ENCODE measurements at regions not wholly inside any gene's neighbourhood (a gene's known extent, or its start where the extent isn't known, plus 50 kb on each side); places are given as distances from the start of the nearest gene placed in this dataset.

- Mint-ChIP-seq H3K9me3 (no peaks in the 10 kb centered on the region), H3K27ac (no peak overlapping the region), H3K36me3 (no peaks in the 10 kb centered on the region)
- ATAC-seq (no peak), DNase-seq (ENCODE audit: low spot score in 2 of 2) (no peak)
These were observed 53.4 kb downstream of the GAS1 start for GRCh38 chr9:86893811-86894490.

- ATAC-seq (no peak), DNase-seq (ENCODE audit: low spot score in 2 of 2) (no peak)
- Mint-ChIP-seq H3K9me3 (no peaks in the 10 kb centered on the region), H3K27ac (no peak overlapping the region), H3K36me3 (no peaks in the 10 kb centered on the region)
These were observed 54.7 kb downstream of the GAS1 start for GRCh38 chr9:86892576-86892975.

DNA sequence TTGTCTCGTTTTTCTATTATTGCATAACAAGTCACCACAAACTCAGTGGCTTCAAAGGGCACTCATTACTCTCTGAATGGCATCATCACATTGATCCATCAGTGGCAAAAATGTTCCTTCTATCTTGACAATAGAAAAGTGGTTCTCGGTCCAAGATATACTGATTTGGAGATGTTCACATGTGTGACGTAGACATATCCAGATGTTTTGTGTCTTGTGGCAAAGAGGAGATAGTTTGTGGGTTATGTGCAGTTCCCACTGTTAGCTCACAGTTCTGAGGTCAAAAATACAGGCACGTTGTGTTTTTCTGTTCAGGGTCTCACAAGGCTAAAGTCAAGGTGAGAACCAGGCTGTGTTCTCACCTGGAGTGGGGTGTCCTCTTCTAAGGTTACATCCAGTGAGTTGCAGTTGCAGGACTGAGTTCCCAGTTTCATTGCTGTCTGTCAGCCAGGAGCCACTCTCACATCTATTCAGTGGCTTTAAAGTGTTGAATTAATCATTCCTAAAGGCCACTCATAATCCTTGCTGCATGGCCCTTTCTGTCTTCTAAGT, 55.3 kb downstream of the GAS1 start:
- no peaks in the 10 kb centered on the region for H3K9me3 Mint-ChIP-seq
- no peak overlapping the region for H3K27ac Mint-ChIP-seq
- H3K36me3 Mint-ChIP-seq = no peaks in the 10 kb centered on the region
- no peak for DNase-seq (ENCODE audit: low spot score in 2 of 2)
- ATAC-seq = no peak

GRCh38 chr9:86891091-86891490, 56.2 kb downstream of the GAS1 start:
- ATAC-seq (no peak), DNase-seq (ENCODE audit: low spot score in 2 of 2) (no peak)
- Mint-ChIP-seq H3K9me3 (no peaks in the 10 kb centered on the region), H3K27ac (no peak overlapping the region), H3K36me3 (no peaks in the 10 kb centered on the region)

DNA sequence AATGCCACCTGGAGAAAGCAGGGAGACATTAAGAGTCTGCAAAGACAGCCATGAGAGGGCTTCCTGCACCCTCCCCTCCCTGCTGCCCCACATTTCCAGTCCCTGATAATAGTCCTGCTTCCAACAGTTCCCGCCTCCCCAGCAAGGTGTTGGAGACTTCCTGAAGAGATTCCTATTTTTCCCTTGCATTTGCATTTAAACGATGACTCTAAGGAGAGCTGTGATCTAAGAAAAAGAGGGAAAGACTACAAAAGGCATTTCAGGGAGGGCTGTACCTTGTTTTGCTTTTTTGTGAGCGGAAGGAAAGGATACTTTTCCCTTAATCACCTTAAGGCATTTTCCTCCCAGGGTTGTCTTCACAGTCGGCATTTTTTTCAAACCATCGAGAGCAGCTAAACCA, 62.1 kb downstream of the GAS1 start:
- Mint-ChIP-seq H3K9me3 (no peaks in the 10 kb centered on the region), H3K36me3 (no peaks in the 10 kb centered on the region), H3K27ac (no peak overlapping the region)
- DNase-seq (ENCODE audit: low spot score in 2 of 2) (no peak), ATAC-seq (no peak)

DNA sequence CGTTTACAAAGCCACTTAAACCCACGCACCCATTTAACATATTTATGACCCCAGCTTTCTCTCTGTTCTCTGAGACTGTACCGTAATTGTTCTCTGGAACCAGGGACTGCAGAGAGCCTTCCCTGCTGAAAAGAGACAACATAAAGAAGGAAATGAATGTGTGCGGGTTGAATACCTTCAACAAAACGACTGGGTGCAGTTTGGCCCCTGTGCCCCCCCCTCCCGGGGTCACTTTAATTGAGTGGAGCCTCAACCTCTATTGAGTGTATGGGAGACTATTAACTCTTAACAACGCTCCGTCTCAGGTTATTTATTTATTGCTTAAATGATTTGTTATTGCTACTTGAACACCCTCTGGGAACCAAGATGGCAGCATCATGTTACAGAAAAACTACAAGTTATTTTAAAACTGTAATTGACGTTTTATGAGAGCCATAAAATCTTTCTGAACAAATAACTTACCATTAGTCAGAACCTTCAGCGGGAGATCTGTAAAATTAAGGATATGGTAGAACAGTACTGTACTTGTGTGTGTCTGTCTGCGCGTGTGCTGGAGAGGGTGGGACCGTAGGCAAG, 70.6 kb downstream of the GAS1 start:
- no peaks in the 10 kb centered on the region for H3K9me3 Mint-ChIP-seq
- no peaks in the 10 kb centered on the region for H3K36me3 Mint-ChIP-seq
- DNase-seq (ENCODE audit: low spot score in 2 of 2) (no peak), ATAC-seq (no peak)
- no peak overlapping the region for H3K27ac Mint-ChIP-seq

DNA sequence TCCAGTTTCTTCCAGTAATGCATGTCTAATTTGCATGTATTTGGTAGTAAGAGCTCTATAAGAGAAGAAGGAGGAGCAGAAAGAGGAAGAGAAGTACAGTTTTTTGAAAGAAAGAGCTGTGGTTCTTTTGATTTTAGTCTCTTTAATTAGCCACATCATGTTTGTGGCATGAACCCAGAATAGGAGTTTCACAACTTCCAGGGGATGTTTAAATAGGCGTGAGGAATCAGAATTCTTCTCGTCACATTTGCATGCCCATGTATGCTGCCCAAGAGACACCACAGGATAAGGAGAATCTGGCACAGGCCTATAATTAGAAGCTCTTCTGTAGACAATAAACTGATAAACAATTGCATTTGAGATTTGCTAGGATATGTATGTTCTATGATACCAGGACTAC, 78.7 kb downstream of the GAS1 start:
- no peaks in the 10 kb centered on the region for H3K36me3 Mint-ChIP-seq
- ATAC-seq (no peak), DNase-seq (ENCODE audit: low spot score in 2 of 2) (no peak)
- no peak overlapping the region for H3K27ac Mint-ChIP-seq
- no peaks in the 10 kb centered on the region for H3K9me3 Mint-ChIP-seq

GRCh38 chr9:86867804-86868313, 79.4 kb downstream of the GAS1 start:
- H3K9me3 Mint-ChIP-seq = no peaks in the 10 kb centered on the region
- DNase-seq (ENCODE audit: low spot score in 2 of 2) (no peak), ATAC-seq (no peak)
- no peaks in the 10 kb centered on the region for H3K36me3 Mint-ChIP-seq
- H3K27ac Mint-ChIP-seq = no peak overlapping the region

DNA sequence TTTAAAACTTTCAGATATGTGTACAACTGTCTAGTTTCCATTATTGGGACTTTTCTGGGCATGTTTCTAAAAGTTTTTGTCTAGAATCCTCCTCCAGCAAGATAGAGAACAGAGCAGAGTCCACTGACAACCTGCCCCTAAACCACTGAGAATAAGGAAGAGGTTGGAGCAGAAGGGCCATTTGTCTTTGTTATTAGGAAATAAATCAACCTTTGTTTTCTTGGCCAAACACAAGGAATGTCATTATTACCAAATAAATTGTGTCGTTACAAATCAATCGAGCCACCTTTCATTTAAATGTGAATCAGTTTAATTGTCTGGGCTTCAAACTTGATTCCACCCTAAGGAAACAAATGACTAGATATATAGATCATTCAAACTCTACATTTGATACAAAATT, 81.4 kb downstream of the GAS1 start:
- Mint-ChIP-seq H3K27ac (no peak overlapping the region), H3K36me3 (no peaks in the 10 kb centered on the region), H3K9me3 (no peaks in the 10 kb centered on the region)
- DNase-seq (ENCODE audit: low spot score in 2 of 2) (no peak), ATAC-seq (no peak)

DNA sequence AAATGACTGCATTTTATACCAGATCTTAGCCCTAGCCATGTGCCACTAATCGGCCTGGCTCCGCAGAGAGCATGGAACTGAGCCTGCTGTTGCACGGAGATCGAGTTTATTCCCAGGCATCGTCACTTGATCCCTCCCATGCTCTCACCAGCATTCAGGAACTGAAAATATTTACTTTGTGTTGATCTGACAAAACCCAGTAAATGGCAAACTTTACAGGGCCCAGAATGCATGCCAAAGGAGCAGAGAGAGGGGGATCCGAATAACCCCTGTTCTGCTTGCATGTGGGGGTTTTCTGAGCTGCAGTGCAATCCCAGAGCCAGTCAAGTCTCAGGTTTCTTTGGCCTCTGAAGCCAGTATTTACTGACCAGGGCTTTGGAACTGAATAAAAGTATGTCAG, 87.3 kb downstream of the GAS1 start:
- Mint-ChIP-seq H3K27ac (no peak overlapping the region), H3K36me3 (no peaks in the 10 kb centered on the region), H3K9me3 (no peaks in the 10 kb centered on the region)
- ATAC-seq (no peak), DNase-seq (ENCODE audit: low spot score in 2 of 2) (no peak)

DNA sequence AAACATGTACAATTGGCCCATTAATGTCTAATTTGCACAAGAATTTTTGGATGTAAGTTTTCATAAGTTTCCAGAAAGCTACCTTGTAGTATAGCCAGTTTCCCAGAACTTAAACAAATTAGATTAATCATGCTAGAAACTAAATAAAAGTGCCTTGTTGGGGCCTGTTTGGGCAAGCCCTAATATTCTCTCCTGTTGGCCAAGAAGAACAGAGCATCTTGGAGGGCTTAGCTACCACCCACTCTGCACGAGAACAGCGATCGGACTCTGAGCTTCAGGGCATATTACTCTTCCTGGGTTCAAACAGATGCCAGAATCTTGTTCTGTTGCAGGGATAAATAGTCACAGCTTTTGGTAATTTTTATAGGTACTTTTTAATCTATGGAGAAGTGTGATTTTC, 88.2 kb downstream of the GAS1 start:
- H3K9me3 Mint-ChIP-seq = no peaks in the 10 kb centered on the region
- no peak for ATAC-seq
- DNase-seq (ENCODE audit: low spot score in 2 of 2) = no peak
- no peak overlapping the region for H3K27ac Mint-ChIP-seq
- H3K36me3 Mint-ChIP-seq = no peaks in the 10 kb centered on the region

DNA sequence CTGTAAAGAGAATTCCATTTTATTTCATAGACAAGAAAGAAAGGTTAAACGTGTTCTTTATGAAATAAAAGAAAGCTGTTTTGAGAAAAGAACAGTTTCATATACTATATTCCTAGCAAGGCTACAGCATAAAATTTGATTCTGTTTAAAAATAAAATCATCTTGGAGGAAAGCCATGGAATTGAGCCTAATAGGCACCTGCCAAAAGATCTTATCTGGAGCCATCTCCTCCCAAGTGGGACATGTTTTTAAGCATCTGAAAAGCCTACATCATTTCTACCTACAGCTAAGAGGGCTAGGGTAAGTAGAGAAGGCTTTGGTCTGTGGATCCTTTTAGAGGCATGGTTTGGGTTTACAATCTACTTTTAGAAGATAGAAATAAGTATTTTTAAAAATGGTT, 89.3 kb downstream of the GAS1 start:
- H3K9me3 Mint-ChIP-seq = no peaks in the 10 kb centered on the region
- no peaks in the 10 kb centered on the region for H3K36me3 Mint-ChIP-seq
- no peak for ATAC-seq
- no peak overlapping the region for H3K27ac Mint-ChIP-seq
- no peak for DNase-seq (ENCODE audit: low spot score in 2 of 2)

- H3K27ac Mint-ChIP-seq = no peak overlapping the region
- DNase-seq (ENCODE audit: low spot score in 2 of 2) (no peak), ATAC-seq (no peak)
- H3K36me3 Mint-ChIP-seq = peaks cover 0 to 5% of the 10 kb centered on the region in 2 donors
- peaks cover 8% of the 10 kb centered on the region in 2 donors for H3K9me3 Mint-ChIP-seq
These were observed 91.0 kb downstream of the GAS1 start for GRCh38 chr9:86856259-86856658.

- Mint-ChIP-seq H3K9me3 (peaks cover 8% of the 10 kb centered on the region in 2 donors), H3K36me3 (peaks cover 0 to 11% of the 10 kb centered on the region in 2 donors), H3K27ac (no peak overlapping the region)
- no peak for DNase-seq (ENCODE audit: low spot score in 2 of 2)
- ATAC-seq = no peak
These were observed 92.3 kb downstream of the GAS1 start for GRCh38 chr9:86854898-86855523.

GRCh38 chr9:86846656-86847055, 100.7 kb downstream of the GAS1 start:
- Mint-ChIP-seq H3K9me3 (peaks cover under 1 to 4% of the 10 kb centered on the region in 2 donors), H3K27ac (no peak overlapping the region), H3K36me3 (peaks cover 0 to 6% of the 10 kb centered on the region in 2 donors)
- no peak for DNase-seq (ENCODE audit: low spot score in 2 of 2)
- no peak for ATAC-seq

- no peak overlapping the region for H3K27ac Mint-ChIP-seq
- DNase-seq (ENCODE audit: low spot score in 2 of 2) = no peak
- no peaks in the 10 kb centered on the region for H3K36me3 Mint-ChIP-seq
- no peak for ATAC-seq
- H3K9me3 Mint-ChIP-seq = no peaks in the 10 kb centered on the region
These were observed 104.1 kb downstream of the GAS1 start for GRCh38 chr9:86843206-86843605.

GRCh38 chr9:86842573-86842972, 104.7 kb downstream of the GAS1 start:
- no peaks in the 10 kb centered on the region for H3K36me3 Mint-ChIP-seq
- H3K9me3 Mint-ChIP-seq = no peaks in the 10 kb centered on the region
- no peak overlapping the region for H3K27ac Mint-ChIP-seq
- DNase-seq (ENCODE audit: low spot score in 2 of 2) = no peak
- ATAC-seq = no peak

GRCh38 chr9:86839522-86839921, 107.8 kb downstream of the GAS1 start:
- no peak for ATAC-seq
- H3K27ac Mint-ChIP-seq = no peak overlapping the region
- no peaks in the 10 kb centered on the region for H3K9me3 Mint-ChIP-seq
- H3K36me3 Mint-ChIP-seq = no peaks in the 10 kb centered on the region
- DNase-seq (ENCODE audit: low spot score in 2 of 2) = no peak
